ENCODE measurements at regions not wholly inside any gene's neighbourhood (a gene's known extent, or its start where the extent isn't known, plus 50 kb on each side); places are given as distances from the start of the nearest gene placed in this dataset.

DNA sequence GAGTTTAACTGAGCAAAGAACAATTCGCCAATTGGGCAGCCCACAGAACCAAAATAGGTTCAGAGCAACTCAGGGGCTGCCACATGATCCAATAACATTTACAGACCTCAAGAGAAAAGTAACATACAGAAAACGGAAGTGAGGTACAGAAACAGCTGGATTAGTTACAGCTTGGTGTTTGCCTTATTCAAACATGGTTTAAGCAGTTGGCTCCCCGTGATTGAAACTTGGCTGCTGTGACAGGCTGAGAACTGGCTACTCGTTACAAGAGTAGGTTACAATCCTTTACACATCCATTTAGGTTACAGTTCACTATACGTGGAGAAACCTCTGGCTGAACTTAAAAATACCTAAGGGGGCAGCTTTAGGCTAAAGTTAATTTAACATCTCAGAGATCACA lies 673.1 kb upstream of the PHF14 start:
- TF ChIP-seq, protein P1, sequence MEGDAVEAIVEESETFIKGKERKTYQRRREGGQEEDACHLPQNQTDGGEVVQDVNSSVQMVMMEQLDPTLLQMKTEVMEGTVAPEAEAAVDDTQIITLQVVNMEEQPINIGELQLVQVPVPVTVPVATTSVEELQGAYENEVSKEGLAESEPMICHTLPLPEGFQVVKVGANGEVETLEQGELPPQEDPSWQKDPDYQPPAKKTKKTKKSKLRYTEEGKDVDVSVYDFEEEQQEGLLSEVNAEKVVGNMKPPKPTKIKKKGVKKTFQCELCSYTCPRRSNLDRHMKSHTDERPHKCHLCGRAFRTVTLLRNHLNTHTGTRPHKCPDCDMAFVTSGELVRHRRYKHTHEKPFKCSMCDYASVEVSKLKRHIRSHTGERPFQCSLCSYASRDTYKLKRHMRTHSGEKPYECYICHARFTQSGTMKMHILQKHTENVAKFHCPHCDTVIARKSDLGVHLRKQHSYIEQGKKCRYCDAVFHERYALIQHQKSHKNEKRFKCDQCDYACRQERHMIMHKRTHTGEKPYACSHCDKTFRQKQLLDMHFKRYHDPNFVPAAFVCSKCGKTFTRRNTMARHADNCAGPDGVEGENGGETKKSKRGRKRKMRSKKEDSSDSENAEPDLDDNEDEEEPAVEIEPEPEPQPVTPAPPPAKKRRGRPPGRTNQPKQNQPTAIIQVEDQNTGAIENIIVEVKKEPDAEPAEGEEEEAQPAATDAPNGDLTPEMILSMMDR (IDR thresholded peaks at IDR 0.05) = no peak
- Histone ChIP-seq H3K4me3 (no peak overlapping the region), H3K27me3 (no peaks in the 10 kb centered on the region), H3K36me3 (no peaks in the 10 kb centered on the region), H3K9me3 (no peaks in the 10 kb centered on the region), H3K4me1 (no peaks in the 10 kb centered on the region), H3K27ac (no peak overlapping the region)
- no peak for ATAC-seq
- DNase-seq = peak in 2 of 4 donors; percentile 1 to 7
- intact Hi-C loops (cut with DNase I) = no loop called here

DNA sequence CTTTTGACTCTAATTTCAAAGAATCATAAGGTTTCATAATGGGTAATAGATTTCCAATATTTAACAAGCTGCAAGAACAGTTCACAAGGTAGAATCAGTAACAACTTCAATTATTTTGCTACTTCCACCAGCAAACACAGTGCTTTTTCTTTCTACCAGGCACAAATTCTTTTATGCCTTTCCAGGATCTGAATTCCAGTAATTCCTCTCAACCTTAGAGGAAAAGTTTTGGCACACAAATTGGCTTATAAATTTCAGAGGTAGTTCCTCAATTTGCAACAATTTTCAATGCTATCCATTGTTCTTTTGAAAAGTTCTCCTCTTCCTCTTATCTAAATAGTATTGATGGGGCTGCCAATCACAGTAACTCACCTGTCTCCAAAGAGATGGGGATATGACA lies 665.4 kb upstream of the PHF14 start:
- no peak overlapping the region for H3K4me3 ChIP-seq
- no peaks in the 10 kb centered on the region for H3K4me1 ChIP-seq
- TF ChIP-seq, protein P1 (IDR thresholded peaks at IDR 0.05) = no peak
- H3K27ac ChIP-seq = no peak overlapping the region
- H3K36me3 ChIP-seq = no peaks in the 10 kb centered on the region
- no peaks in the 10 kb centered on the region for H3K27me3 ChIP-seq
- ATAC-seq = no peak
- H3K9me3 ChIP-seq = no peaks in the 10 kb centered on the region
- DNase-seq = no peak
- intact Hi-C loops (cut with DNase I) = no loop called here

DNA sequence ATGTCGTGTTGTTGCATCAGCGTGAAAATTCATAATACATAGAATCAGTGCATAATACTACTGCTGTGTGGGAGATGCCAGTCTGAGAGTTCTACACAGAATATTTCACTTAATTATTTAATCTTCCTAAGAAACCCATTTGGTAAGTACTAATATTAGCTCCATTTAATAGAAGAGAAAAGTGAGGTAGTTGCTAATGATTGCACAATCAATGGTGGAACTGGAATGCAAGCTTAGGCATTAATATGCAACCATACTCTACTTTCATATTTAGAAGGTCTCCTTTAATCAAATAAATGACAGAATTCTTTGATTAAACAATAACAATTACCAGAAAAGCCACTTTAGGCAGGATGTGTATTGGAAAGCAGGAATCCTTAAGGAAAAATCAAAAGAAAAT lies 660.7 kb upstream of the PHF14 start:
- peaks cover 0 to 5% of the 10 kb centered on the region in 2 donors for H3K9me3 ChIP-seq
- no peak overlapping the region for H3K4me3 ChIP-seq
- intact Hi-C loops (cut with DNase I) = no loop called here
- ATAC-seq (no peak), DNase-seq (no peak)
- no peaks in the 10 kb centered on the region for H3K27me3 ChIP-seq
- no peak overlapping the region for H3K27ac ChIP-seq
- TF ChIP-seq, protein P1 (IDR thresholded peaks at IDR 0.05) = no peak
- no peaks in the 10 kb centered on the region for H3K4me1 ChIP-seq
- H3K36me3 ChIP-seq = no peaks in the 10 kb centered on the region

DNA sequence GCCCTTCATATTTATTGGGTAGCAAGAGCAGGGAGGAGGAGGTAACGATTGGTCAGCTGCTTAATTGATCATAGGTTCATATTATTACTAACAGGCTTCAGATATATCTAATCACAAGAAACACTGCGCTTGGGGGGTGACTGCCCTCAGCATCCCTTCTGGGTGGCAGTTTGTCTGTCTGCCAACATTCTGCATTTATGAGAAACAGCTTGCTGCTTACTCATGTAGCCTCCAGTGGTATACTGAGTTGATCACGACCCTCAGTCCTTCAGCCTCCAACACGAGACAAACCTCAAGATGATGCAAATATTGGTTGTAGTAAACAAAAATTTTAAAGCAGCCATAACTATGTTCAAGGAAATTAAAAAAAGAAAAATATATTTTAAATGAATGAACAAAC lies 657.8 kb upstream of the PHF14 start:
- ATAC-seq = no peak
- Histone ChIP-seq H3K27ac (no peak overlapping the region), H3K9me3 (peaks cover 0 to 30% of the 10 kb centered on the region in 2 donors), H3K4me1 (no peaks in the 10 kb centered on the region), H3K36me3 (no peaks in the 10 kb centered on the region), H3K27me3 (no peaks in the 10 kb centered on the region), H3K4me3 (no peak overlapping the region)
- no peak for DNase-seq
- TF ChIP-seq, protein P1 (IDR thresholded peaks at IDR 0.05) = no peak
- intact Hi-C loops (cut with DNase I) = no loop called here

DNA sequence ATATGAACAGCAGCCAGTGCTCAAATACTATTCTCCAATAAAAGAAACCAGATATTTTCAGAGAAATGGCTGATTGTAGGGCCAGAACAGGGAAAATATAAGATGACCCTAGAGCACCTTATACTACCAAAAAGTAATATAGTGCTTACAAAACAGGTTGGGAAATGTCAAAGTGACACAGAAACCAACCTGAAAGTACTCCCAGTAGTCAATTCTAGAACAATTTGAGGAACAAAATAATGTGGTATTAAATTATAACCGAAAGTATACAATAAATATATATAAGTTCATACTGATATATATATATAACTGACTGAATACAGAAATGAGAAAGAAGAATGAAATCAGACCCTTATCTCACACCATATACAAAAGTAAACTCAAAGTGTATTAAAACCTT lies 657.2 kb upstream of the PHF14 start:
- TF ChIP-seq, protein P1 (IDR thresholded peaks at IDR 0.05) = no peak
- Histone ChIP-seq H3K27ac (no peak overlapping the region), H3K9me3 (peaks cover 0 to 31% of the 10 kb centered on the region in 2 donors), H3K27me3 (no peaks in the 10 kb centered on the region), H3K4me3 (no peak overlapping the region), H3K36me3 (no peaks in the 10 kb centered on the region), H3K4me1 (no peaks in the 10 kb centered on the region)
- no peak for DNase-seq
- intact Hi-C loops (cut with DNase I) = no loop called here
- ATAC-seq = no peak

Measured in left lung (tissue), 4 donors.